Lower leg skin (tissue), 3 donors: ENCODE measurements at regions not wholly inside any gene's neighbourhood (a gene's known extent, or its start where the extent isn't known, plus 50 kb on each side); places are given as distances from the start of the nearest gene placed in this dataset.

Experiments used
- POLR2A ChIP-seq, 2 donors: fragments of 450-650 bp; IDR thresholded peaks; one replicate each; pipeline ENCODE4 v1.6.1; 2016 to 2017; ENCODE audit warnings: antibody characterized with exemption in 2 of 2, mild to moderate bottlenecking in 1 of 2, moderate library complexity in 1 of 2
- TF ChIP-seq, protein P1 (sequence below), 3 donors: fragments of 450-650 bp; IDR thresholded peaks; one replicate each; pipeline ENCODE4 v1.5.1; 2016; ENCODE audit warnings: antibody characterized with exemption in 3 of 3, mild to moderate bottlenecking in 3 of 3, moderate library complexity in 2 of 3

DNA sequence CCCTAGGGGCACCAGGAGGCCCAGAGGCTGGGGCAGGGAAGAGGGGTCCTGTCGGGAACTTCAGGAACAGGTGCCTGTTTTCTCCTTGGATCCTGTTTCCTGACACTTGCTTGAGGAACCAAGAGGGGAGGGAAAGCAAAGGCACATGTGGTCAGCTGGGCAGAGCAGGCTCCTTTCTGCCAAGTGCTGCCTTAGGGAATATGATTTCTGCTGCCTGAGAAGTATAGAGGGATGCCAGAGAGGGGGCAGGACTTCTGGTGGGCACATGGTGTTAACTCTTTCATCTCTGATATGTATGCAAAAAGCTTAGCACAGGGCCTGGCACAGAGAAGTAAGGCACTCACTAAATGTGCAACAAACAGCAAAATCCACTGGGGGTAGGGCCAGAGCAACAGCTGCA is 51.2 kb upstream of the PJA1 start:
- TF ChIP-seq POLR2A (IDR thresholded peaks at IDR 0.05), result no peak
- TF ChIP-seq, protein P1, sequence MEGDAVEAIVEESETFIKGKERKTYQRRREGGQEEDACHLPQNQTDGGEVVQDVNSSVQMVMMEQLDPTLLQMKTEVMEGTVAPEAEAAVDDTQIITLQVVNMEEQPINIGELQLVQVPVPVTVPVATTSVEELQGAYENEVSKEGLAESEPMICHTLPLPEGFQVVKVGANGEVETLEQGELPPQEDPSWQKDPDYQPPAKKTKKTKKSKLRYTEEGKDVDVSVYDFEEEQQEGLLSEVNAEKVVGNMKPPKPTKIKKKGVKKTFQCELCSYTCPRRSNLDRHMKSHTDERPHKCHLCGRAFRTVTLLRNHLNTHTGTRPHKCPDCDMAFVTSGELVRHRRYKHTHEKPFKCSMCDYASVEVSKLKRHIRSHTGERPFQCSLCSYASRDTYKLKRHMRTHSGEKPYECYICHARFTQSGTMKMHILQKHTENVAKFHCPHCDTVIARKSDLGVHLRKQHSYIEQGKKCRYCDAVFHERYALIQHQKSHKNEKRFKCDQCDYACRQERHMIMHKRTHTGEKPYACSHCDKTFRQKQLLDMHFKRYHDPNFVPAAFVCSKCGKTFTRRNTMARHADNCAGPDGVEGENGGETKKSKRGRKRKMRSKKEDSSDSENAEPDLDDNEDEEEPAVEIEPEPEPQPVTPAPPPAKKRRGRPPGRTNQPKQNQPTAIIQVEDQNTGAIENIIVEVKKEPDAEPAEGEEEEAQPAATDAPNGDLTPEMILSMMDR (IDR thresholded peaks at IDR 0.05), result no peak
